Ovary (tissue), 3 donors: ENCODE measurements at regions not wholly inside any gene's neighbourhood (a gene's known extent, or its start where the extent isn't known, plus 50 kb on each side); places are given as distances from the start of the nearest gene placed in this dataset.

ENCODE experiments used
- EP300 ChIP-seq: sonication (generic); formaldehyde crosslinking; IDR thresholded peaks from one replicate; pipeline ENCODE4 v1.6.1; 2017; ENCODE audit warnings: antibody characterized with exemption
- POLR2A ChIP-seq: fragments of 450-650 bp; IDR thresholded peaks from one replicate; pipeline ENCODE4 v1.6.1; 2017; ENCODE audit warnings: antibody characterized with exemption, mild to moderate bottlenecking, moderate library complexity
- TF ChIP-seq, protein P1 (sequence below), 3 donors: fragments of 450-650 bp in 2 of 3; fragments of 200-600 bp in 1 of 3; IDR thresholded peaks; one replicate each; pipeline versions ENCODE4 v1.5.1 to v1.8.0; 2016 to 2022; ENCODE audit warnings: antibody characterized with exemption in 3 of 3, mild to moderate bottlenecking in 1 of 3
- donor health status: DM: no; HTN: no; CAD: no.

DNA sequence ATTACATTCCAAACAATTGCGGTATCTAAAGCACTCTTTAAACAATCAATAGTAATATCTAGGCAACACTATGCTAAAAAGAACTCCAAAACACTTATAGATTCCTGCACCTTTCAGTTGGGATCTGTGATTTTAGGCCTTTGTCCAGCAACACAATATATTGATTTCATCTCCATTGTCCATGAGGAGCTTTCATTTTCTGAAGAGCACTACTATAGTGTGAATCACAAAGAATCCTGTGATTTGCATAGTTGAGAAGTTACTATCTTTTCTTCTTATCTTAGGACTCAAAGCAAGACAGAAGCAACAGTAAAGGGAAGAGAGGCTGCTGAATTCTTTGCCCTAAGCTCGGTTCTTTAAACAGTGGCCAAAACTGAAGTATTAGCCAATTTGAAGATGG lies 846.8 kb downstream of the IPMK start:
- TF ChIP-seq, protein P1, sequence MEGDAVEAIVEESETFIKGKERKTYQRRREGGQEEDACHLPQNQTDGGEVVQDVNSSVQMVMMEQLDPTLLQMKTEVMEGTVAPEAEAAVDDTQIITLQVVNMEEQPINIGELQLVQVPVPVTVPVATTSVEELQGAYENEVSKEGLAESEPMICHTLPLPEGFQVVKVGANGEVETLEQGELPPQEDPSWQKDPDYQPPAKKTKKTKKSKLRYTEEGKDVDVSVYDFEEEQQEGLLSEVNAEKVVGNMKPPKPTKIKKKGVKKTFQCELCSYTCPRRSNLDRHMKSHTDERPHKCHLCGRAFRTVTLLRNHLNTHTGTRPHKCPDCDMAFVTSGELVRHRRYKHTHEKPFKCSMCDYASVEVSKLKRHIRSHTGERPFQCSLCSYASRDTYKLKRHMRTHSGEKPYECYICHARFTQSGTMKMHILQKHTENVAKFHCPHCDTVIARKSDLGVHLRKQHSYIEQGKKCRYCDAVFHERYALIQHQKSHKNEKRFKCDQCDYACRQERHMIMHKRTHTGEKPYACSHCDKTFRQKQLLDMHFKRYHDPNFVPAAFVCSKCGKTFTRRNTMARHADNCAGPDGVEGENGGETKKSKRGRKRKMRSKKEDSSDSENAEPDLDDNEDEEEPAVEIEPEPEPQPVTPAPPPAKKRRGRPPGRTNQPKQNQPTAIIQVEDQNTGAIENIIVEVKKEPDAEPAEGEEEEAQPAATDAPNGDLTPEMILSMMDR (IDR thresholded peaks at IDR 0.05), result no peak
- TF ChIP-seq POLR2A (no peak), EP300 (no peak)
